Endodermal cell (in vitro differentiated cells): ENCODE measurements at regions not wholly inside any gene's neighbourhood (a gene's known extent, or its start where the extent isn't known, plus 50 kb on each side); places are given as distances from the start of the nearest gene placed in this dataset.
"Not testable (repeated sequence)": the region's sequence is repeated elsewhere in the genome, so short reads cannot be mapped to it uniquely, and the experiment has no call there.

Source experiments
- DNase-seq: peaks from one replicate; pipeline ENCODE4 v3.0.0-alpha.2; 2017
- H3K27ac ChIP-seq: 2 replicates; pipeline ENCODE4 v1.5.1; 2013; ENCODE audit warnings: mild to moderate bottlenecking, low read depth, low read length, moderate library complexity
- H3K27me3 ChIP-seq: 2 replicates; pipeline ENCODE4 v1.6.1; 2013; ENCODE audit warnings: mild to moderate bottlenecking, low read length, moderate library complexity; ENCODE audit not compliant: insufficient read depth, control insufficient read depth, poor library complexity, severe bottlenecking
- H3K36me3 ChIP-seq: 2 replicates; pipeline ENCODE4 v1.7.0; 2013; ENCODE audit warnings: mild to moderate bottlenecking, low read length, moderate library complexity; ENCODE audit not compliant: control insufficient read depth, insufficient read depth
- H3K4me1 ChIP-seq: one replicate; pipeline ENCODE4 v1.7.0; 2013; ENCODE audit warnings: low read length; ENCODE audit not compliant: control insufficient read depth, insufficient read depth
- H3K4me3 ChIP-seq: 2 replicates; pipeline ENCODE4 v1.5.1; 2013; ENCODE audit warnings: mild to moderate bottlenecking, low read length, moderate library complexity
- H3K9ac ChIP-seq: 2 replicates; pipeline ENCODE4 v1.6.1; 2013; ENCODE audit warnings: mild to moderate bottlenecking, low read length, moderate library complexity; ENCODE audit not compliant: poor library complexity, severe bottlenecking; ENCODE audit errors: extremely low read depth
- H3K9me3 ChIP-seq: 2 replicates; pipeline ENCODE4 v1.6.1; 2013; ENCODE audit warnings: mild to moderate bottlenecking, low read length, moderate library complexity; ENCODE audit not compliant: control insufficient read depth
- H3K27ac Mint-ChIP-seq: 2 replicates; pipeline ENCODE4 v1.8.0; 2020; ENCODE audit warnings: mixed read lengths
- H3K27me3 Mint-ChIP-seq: 2 replicates; pipeline ENCODE4 v1.8.0; 2021; ENCODE audit warnings: mild to moderate bottlenecking, mixed read lengths; ENCODE audit not compliant: insufficient read depth
- H3K36me3 Mint-ChIP-seq: 2 replicates; pipeline ENCODE4 v1.8.0; 2020; ENCODE audit warnings: low read depth, mixed read lengths
- H3K4me1 Mint-ChIP-seq: 2 replicates; pipeline ENCODE4 v1.8.0; 2020; ENCODE audit warnings: mixed read lengths
- H3K4me3 Mint-ChIP-seq: 2 replicates; pipeline ENCODE4 v1.8.0; 2020; ENCODE audit warnings: mild to moderate bottlenecking, moderate library complexity, mixed read lengths
- H3K9me3 Mint-ChIP-seq: 2 replicates; pipeline ENCODE4 v1.8.0; 2020; ENCODE audit warnings: mild to moderate bottlenecking, mixed read lengths
- WGBS, 2 experiments: methylation state at CpG; one replicate each; pipeline versions ENCODE4 v1.1.5 to v1.1.7; 2013; ENCODE audit warnings: missing lambda C conversion rate in 2 of 2, mixed read lengths in 1 of 2; ENCODE audit not compliant: insufficient coverage in 1 of 2, insufficient read length in 1 of 2; 5-methylcytosine and 5-hydroxymethylcytosine counted together
- TF ChIP-seq, protein P1 (sequence below): fragments of 200-600 bp; sonication (generic); conservative IDR thresholded peaks from 2 replicates; pipeline ENCODE4 v1.5.0; 2021; ENCODE audit warnings: antibody characterized with exemption, mild to moderate bottlenecking

DNA sequence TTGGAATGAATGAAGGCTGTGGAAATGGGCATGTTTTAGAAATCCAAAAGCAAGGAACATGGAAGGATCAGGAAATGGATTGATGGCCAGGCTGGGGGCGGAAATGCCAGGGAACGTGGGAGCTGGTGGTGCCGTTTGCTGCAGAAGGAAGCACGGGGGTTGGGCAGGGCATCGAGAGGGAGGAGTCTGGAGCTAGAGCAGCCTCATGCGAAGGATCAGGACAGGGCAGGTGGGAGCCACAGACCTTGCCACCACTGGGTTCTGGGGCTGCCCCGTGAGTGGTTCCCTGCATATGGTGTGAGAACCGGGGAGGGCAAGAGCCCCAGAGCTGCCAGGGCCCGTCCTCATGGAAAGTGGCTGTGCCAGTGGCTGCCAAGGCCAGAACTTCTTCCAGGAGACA, 193.8 kb upstream of the ZNF32 start:
- no peak overlapping the region for H3K27ac ChIP-seq
- H3K27me3 ChIP-seq, result no peaks in the 10 kb centered on the region
- no peaks in the 10 kb centered on the region for H3K9me3 ChIP-seq
- WGBS, 2 experiments, result 81 to 83% methylated on average over 5 to 9 of the region's 9 CpGs
- no peak overlapping the region for H3K4me3 ChIP-seq
- no peak overlapping the region for H3K9ac ChIP-seq
- TF ChIP-seq, protein P1, sequence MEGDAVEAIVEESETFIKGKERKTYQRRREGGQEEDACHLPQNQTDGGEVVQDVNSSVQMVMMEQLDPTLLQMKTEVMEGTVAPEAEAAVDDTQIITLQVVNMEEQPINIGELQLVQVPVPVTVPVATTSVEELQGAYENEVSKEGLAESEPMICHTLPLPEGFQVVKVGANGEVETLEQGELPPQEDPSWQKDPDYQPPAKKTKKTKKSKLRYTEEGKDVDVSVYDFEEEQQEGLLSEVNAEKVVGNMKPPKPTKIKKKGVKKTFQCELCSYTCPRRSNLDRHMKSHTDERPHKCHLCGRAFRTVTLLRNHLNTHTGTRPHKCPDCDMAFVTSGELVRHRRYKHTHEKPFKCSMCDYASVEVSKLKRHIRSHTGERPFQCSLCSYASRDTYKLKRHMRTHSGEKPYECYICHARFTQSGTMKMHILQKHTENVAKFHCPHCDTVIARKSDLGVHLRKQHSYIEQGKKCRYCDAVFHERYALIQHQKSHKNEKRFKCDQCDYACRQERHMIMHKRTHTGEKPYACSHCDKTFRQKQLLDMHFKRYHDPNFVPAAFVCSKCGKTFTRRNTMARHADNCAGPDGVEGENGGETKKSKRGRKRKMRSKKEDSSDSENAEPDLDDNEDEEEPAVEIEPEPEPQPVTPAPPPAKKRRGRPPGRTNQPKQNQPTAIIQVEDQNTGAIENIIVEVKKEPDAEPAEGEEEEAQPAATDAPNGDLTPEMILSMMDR, result no peak
- peak; percentile 58 for DNase-seq
- Mint-ChIP-seq H3K36me3 (no peaks in the 10 kb centered on the region), H3K4me1 (peaks cover 2% of the 10 kb centered on the region), H3K27me3 (no peaks in the 10 kb centered on the region), H3K27ac (no peak overlapping the region), H3K4me3 (no peak overlapping the region), H3K9me3 (no peaks in the 10 kb centered on the region)
- no peaks in the 10 kb centered on the region for H3K4me1 ChIP-seq
- H3K36me3 ChIP-seq, result no peaks in the 10 kb centered on the region

DNA sequence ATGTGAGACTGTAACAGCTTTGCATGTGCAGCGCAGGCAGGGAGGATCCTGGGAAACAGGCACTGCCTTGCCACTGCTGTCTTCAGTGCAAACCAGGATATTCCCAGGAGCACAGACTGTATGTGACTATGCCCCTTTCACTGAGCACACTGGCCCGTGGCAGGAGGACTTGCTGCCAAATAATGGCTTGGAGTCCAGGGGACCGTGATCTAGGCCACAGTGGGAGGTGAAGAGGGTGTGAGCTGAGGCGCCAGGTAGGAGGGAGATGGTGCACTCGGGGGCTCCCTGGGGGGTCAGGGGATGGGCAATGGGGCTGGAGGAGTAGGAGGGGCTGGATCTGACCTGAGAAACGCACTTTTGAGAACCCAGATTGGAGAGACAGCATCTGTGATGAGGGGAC, 193.4 kb upstream of the ZNF32 start:
- Histone ChIP-seq H3K4me1 (no peaks in the 10 kb centered on the region), H3K27me3 (no peaks in the 10 kb centered on the region), H3K9me3 (no peaks in the 10 kb centered on the region), H3K36me3 (no peaks in the 10 kb centered on the region), H3K4me3 (no peak overlapping the region), H3K9ac (no peak overlapping the region), H3K27ac (no peak overlapping the region)
- Mint-ChIP-seq H3K4me3 (no peak overlapping the region), H3K27ac (no peak overlapping the region), H3K27me3 (no peaks in the 10 kb centered on the region), H3K4me1 (peaks cover 2% of the 10 kb centered on the region), H3K9me3 (no peaks in the 10 kb centered on the region), H3K36me3 (no peaks in the 10 kb centered on the region)
- TF ChIP-seq, protein P1, result no peak
- 85 to 91% methylated on average over 5 to 6 of the region's 6 CpGs for WGBS, 2 experiments
- DNase-seq, result no peak

DNA sequence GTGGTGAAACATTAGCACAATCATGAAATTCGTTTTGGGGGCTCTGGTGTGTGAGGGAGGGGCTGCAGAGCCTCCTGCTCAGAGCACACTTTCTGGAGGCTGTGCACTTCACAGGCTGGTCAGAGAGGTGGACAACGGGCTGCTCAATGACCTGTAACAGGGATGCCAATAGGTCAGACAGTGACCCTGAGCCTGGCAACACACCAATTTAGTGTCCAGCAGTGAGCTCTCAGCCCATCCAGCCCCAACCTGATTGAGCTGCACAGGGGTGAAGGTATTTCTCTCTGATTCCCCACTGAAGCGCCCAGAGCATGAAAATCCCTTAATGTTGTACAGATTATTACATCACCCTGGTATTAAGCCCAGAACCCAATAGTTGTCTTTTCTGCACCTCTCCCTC, 191.3 kb upstream of the ZNF32 start:
- H3K9ac ChIP-seq, result no peak overlapping the region
- H3K27me3 ChIP-seq, result no peaks in the 10 kb centered on the region
- H3K27ac Mint-ChIP-seq, result no peak overlapping the region
- no peaks in the 10 kb centered on the region for H3K4me1 ChIP-seq
- H3K27ac ChIP-seq, result no peak overlapping the region
- WGBS, 2 experiments, result 76 to 87% methylated on average over 3 of the region's 3 CpGs
- no peaks in the 10 kb centered on the region for H3K36me3 ChIP-seq
- H3K9me3 Mint-ChIP-seq, result peaks cover 9% of the 10 kb centered on the region
- H3K4me3 Mint-ChIP-seq, result no peak overlapping the region
- H3K27me3 Mint-ChIP-seq, result peaks cover 4% of the 10 kb centered on the region
- no peak overlapping the region for H3K4me3 ChIP-seq
- no peak for DNase-seq
- TF ChIP-seq, protein P1, result no peak
- no peaks in the 10 kb centered on the region for H3K36me3 Mint-ChIP-seq
- peaks cover 2% of the 10 kb centered on the region for H3K4me1 Mint-ChIP-seq
- no peaks in the 10 kb centered on the region for H3K9me3 ChIP-seq

DNA sequence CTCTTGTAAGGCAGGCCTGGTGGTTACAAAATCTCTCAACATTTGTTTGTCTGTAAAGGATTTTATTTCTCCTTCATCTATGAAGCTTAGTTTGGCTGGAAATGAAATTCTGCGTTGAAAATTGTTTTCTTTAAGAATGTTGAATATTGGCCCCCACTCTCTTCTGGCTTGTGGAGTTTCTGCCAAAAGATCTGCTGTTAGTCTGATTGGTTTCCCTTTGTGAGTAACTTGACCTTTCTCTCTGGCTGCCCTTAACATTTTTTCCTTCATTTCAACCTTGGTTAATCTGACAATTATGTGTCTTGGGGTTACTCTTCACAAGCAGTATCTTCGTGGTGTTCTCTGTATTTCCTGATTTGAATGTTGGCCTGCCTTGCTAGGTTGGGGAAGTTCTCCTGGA, 186.1 kb upstream of the ZNF32 start:
- not testable (repeated sequence) for H3K4me3 Mint-ChIP-seq, H3K27me3 ChIP-seq, H3K36me3 ChIP-seq, H3K36me3 Mint-ChIP-seq, H3K27ac ChIP-seq, DNase-seq, H3K9me3 ChIP-seq, H3K27ac Mint-ChIP-seq, H3K4me1 Mint-ChIP-seq, H3K4me3 ChIP-seq, H3K4me1 ChIP-seq, H3K9ac ChIP-seq
- WGBS, 2 experiments, result 85 to 100% methylated on average over 1 to 2 of the region's 2 CpGs
- peaks cover 10% of the 10 kb centered on the region for H3K9me3 Mint-ChIP-seq
- peaks cover 15% of the 10 kb centered on the region for H3K27me3 Mint-ChIP-seq
